PC-3 (cell line): ENCODE measurements at regions not wholly inside any gene's neighbourhood (a gene's known extent, or its start where the extent isn't known, plus 50 kb on each side); places are given as distances from the start of the nearest gene placed in this dataset.

Experiments
- ATAC-seq: fragments of 200-7000 bp; cut with Tn5 transposase; 2 replicates; pipeline ENCODE4 v1.9.1; 2020; ENCODE audit warnings: mild to moderate bottlenecking, moderate library complexity
- BruUV-seq: library from RNA; stranded (reverse); fragments of 400-500 nt; replicated peaks from 2 replicates; lab custom pipeline; 2021; lab: Mats Ljungman, UMichigan
- CTCF ChIA-PET: fragments of 300-600 bp; sonication (Branson Sonifier 250); formaldehyde crosslinking; loops from one replicate; lab custom pipeline; 2022; ENCODE audit warnings: antibody characterized with exemption; lab: Charles Lee
- POLR2A ChIA-PET: fragments of 300-600 bp; sonication (Branson Sonifier 250); formaldehyde crosslinking; loops from one replicate; lab custom pipeline; 2022; ENCODE audit warnings: antibody characterized with exemption; ENCODE audit not compliant: unreplicated experiment; lab: Charles Lee
- DNase-seq: peaks from one replicate; pipeline ENCODE4 v3.0.0-alpha.2; 2015
- H2AFZ ChIP-seq: fragments of 300-600 bp; sonication (generic); 2 replicates; pipeline ENCODE4 v1.6.0; 2016; ENCODE audit warnings: antibody characterized with exemption, low read length
- H3F3A ChIP-seq: fragments of 300-600 bp; sonication (generic); one replicate; pipeline ENCODE4 v1.6.0; 2017; ENCODE audit warnings: antibody characterized with exemption, low read length, control low read depth, mild to moderate bottlenecking; ENCODE audit not compliant: unreplicated experiment
- H3K27ac ChIP-seq: fragments of 300-600 bp; sonication (generic); 2 replicates; pipeline ENCODE4 v1.5.1; 2016; ENCODE audit warnings: mild to moderate bottlenecking, low read length
- H3K27me3 ChIP-seq: fragments of 300-600 bp; sonication (generic); 2 replicates; pipeline ENCODE4 v1.6.1; 2016; ENCODE audit warnings: low read length, mixed read lengths
- H3K36me3 ChIP-seq: fragments of 300-600 bp; sonication (generic); 2 replicates; pipeline ENCODE4 v1.6.1; 2016; ENCODE audit warnings: low read depth, mixed run types, low read length, mixed read lengths
- H3K4me1 ChIP-seq: fragments of 300-600 bp; sonication (generic); 2 replicates; pipeline ENCODE4 v1.5.1; 2016; ENCODE audit warnings: low read length; ENCODE audit not compliant: insufficient read depth
- H3K4me2 ChIP-seq: fragments of 300-600 bp; sonication (generic); 2 replicates; pipeline ENCODE4 v1.6.0; 2016; ENCODE audit warnings: low read length
- H3K4me3 ChIP-seq: fragments of 300-600 bp; sonication (generic); 2 replicates; pipeline ENCODE4 v1.5.1; 2016; ENCODE audit warnings: mild to moderate bottlenecking, low read length, mixed read lengths
- H3K79me2 ChIP-seq: fragments of 300-600 bp; sonication (generic); 2 replicates; pipeline ENCODE4 v1.6.1; 2017; ENCODE audit warnings: low read length, mixed read lengths
- H3K9ac ChIP-seq: fragments of 300-600 bp; sonication (generic); 2 replicates; pipeline ENCODE4 v1.6.0; 2016; ENCODE audit warnings: mild to moderate bottlenecking, low read length
- H3K9me2 ChIP-seq: fragments of 300-600 bp; sonication (generic); replicated peaks from 2 replicates; pipeline ENCODE4 v1.6.1; 2016; ENCODE audit warnings: mixed run types, low read length, mixed read lengths
- H3K9me3 ChIP-seq: fragments of 300-600 bp; sonication (generic); 2 replicates; pipeline ENCODE4 v1.6.1; 2016; ENCODE audit warnings: low read length, mixed read lengths
- H4K20me1 ChIP-seq: fragments of 300-600 bp; sonication (generic); 2 replicates; pipeline ENCODE4 v1.6.1; 2016; ENCODE audit warnings: low read length, mixed read lengths
- CTCF ChIP-seq: fragments of 300-600 bp; sonication (generic); conservative IDR thresholded peaks from 2 replicates; pipeline ENCODE4 v1.5.1; 2017; ENCODE audit warnings: antibody characterized with exemption, low read depth, mild to moderate bottlenecking, low read length
- EZH2 ChIP-seq: fragments of 300-600 bp; sonication (generic); IDR thresholded peaks from one replicate; pipeline ENCODE4 v1.6.1; 2017; ENCODE audit warnings: antibody characterized with exemption, mild to moderate bottlenecking, low read length; ENCODE audit not compliant: unreplicated experiment
- EZH2phosphoT487 ChIP-seq: fragments of 300-600 bp; sonication (generic); IDR thresholded peaks from 2 replicates; pipeline ENCODE4 v1.6.1; 2018; ENCODE audit warnings: mild to moderate bottlenecking, antibody characterized with exemption, low read length, borderline replicate concordance
- intact Hi-C: fragments of 100-400 bp; cut with micrococcal nuclease; formaldehyde crosslinking; loops from 2 replicates; pipeline ENCODE4 v1.9.0; 2023

DNA sequence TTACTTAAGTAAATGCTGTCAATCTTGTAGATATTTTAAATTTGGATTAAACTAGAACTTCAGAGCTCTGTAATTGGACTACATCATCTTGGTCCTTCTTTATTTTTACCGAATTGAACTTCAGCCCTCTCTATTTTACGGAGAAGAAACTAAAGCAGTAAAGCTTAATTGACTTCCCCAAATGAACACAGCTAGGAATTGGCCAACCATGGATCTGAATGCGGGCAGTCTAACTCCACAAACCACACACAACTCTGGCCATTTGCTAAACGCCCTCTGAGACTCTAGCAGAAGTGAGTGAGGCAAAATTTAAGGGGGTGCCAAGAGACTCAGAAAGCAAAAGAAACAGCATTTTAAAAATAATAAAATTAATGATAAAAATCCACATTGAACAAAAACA, 86.3 kb upstream of the KCTD1 start:
- intact Hi-C loops: no loop called here
- ATAC-seq: no peak

DNA sequence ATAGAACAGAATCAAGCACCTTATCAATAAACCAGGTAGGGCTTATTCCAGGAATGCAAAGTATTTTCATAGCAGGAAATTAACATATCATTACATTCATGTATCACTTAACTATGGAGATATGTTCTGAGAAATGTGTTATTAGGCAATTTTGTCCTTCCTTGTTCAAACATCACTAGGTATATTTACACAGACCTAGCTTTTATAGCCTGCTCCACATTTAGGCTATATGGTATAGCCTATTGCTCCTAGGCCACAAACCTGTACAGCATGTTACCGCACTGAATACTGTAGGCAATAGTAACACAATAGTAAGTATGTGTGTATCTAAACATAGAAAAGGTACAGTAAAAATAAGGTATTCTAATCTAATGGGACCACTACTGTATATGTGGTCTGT, 82.8 kb upstream of the KCTD1 start:
- no peaks in the 10 kb centered on the region for H4K20me1 ChIP-seq
- H3K27ac ChIP-seq: no peak overlapping the region
- ATAC-seq: no peak
- no peaks in the 10 kb centered on the region for H3K79me2 ChIP-seq
- intact Hi-C loops: no loop called here
- no TSS peak for BruUV-seq
- H3K36me3 ChIP-seq: no peaks in the 10 kb centered on the region
- no peak overlapping the region for H3K4me2 ChIP-seq
- H2AFZ ChIP-seq: no peak overlapping the region
- H3K4me3 ChIP-seq: no peak overlapping the region
- H3K27me3 ChIP-seq: peaks cover 6% of the 10 kb centered on the region
- no peaks in the 10 kb centered on the region for H3F3A ChIP-seq
- TF ChIP-seq CTCF (no peak), EZH2 (no peak), EZH2phosphoT487 (no peak)
- H3K9ac ChIP-seq: no peak overlapping the region
- H3K9me3 ChIP-seq: no peaks in the 10 kb centered on the region
- POLR2A ChIA-PET: no interaction called here
- DNase-seq: no peak
- CTCF ChIA-PET: no interaction called here
- H3K9me2 ChIP-seq: no peaks in the 10 kb centered on the region
- no peaks in the 10 kb centered on the region for H3K4me1 ChIP-seq

More for the DNA sequence above, 86.3 kb upstream of the KCTD1 start:
- BruUV-seq: no TSS peak
- Histone ChIP-seq H3K4me1 (no peaks in the 10 kb centered on the region), H3K9me3 (no peaks in the 10 kb centered on the region), H3K9me2 (no peaks in the 10 kb centered on the region), H4K20me1 (no peaks in the 10 kb centered on the region), H3K36me3 (no peaks in the 10 kb centered on the region), H3K79me2 (no peaks in the 10 kb centered on the region), H3K27ac (no peak overlapping the region), H3K27me3 (peaks cover 6% of the 10 kb centered on the region), H3K9ac (no peak overlapping the region), H3K4me2 (no peak overlapping the region), H2AFZ (no peak overlapping the region), H3K4me3 (no peak overlapping the region), H3F3A (no peaks in the 10 kb centered on the region)
- TF ChIP-seq EZH2phosphoT487: no peak
- TF ChIP-seq CTCF: no peak
- TF ChIP-seq EZH2: no peak
- POLR2A ChIA-PET: no interaction called here
- CTCF ChIA-PET: interaction anchor here (0.6 kb wide), 1 partner anchor 1043 kb away, joined by 4 read pairs; no protein-coding TSS in a partner anchor
- no peak for DNase-seq

DNA sequence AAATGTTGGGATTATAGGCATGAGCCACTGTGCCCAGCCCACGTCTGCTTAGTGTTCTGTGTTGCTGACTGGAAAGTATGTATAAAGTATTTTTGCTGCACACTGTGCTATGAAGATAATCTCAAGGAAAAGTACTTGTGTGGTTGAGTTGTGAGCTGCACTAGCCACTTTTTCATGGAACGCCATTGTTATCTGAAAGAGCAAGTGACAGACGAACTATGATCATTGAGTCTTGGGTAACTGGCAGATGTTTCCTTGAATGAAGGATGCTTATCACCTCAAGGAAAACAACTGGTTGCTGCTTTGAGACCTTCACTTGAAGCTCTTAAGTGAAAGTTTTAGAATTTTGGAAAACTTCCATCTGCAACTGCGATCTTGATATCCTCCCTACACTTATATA, 82.2 kb upstream of the KCTD1 start:
- Histone ChIP-seq H3K4me3 (no peak overlapping the region), H3K27me3 (peaks cover 6% of the 10 kb centered on the region), H3K9me2 (no peaks in the 10 kb centered on the region), H3K36me3 (no peaks in the 10 kb centered on the region), H3K4me2 (no peak overlapping the region), H3K9me3 (no peaks in the 10 kb centered on the region), H3K79me2 (no peaks in the 10 kb centered on the region), H3F3A (no peaks in the 10 kb centered on the region), H4K20me1 (no peaks in the 10 kb centered on the region), H3K4me1 (no peaks in the 10 kb centered on the region), H3K27ac (no peak overlapping the region), H3K9ac (no peak overlapping the region), H2AFZ (no peak overlapping the region)
- ChIA-PET CTCF (no interaction called here), POLR2A (no interaction called here)
- no TSS peak for BruUV-seq
- TF ChIP-seq EZH2phosphoT487: no peak
- TF ChIP-seq CTCF: no peak
- no peak for TF ChIP-seq EZH2
- no peak for DNase-seq
- intact Hi-C loops: no loop called here
- ATAC-seq: no peak
